ENCODE measurements at regions not wholly inside any gene's neighbourhood (a gene's known extent, or its start where the extent isn't known, plus 50 kb on each side); places are given as distances from the start of the nearest gene placed in this dataset.
"Not testable (repeated sequence)": the region's sequence is repeated elsewhere in the genome, so short reads cannot be mapped to it uniquely, and the experiment has no call there.

GRCh38 chr5:62212648-62213047 lies 93.4 kb upstream of the KIF2A start:
- no TSS peak for BruUV-seq (replicated peaks)
- CTCF ChIA-PET = no interaction called here
- Histone ChIP-seq H3K27ac (ENCODE audit: insufficient read depth, low read depth, low read length) (no peak overlapping the region), H3K9me1 (replicated peaks; ENCODE audit: control insufficient read depth, extremely low read depth, insufficient read depth, low read length) (no peaks in the 10 kb centered on the region), H3K79me2 (ENCODE audit: control insufficient read depth, insufficient read depth, low read length) (no peaks in the 10 kb centered on the region), H3K9me3 (replicated peaks; ENCODE audit: control insufficient read depth, insufficient read depth, low read length) (no peaks in the 10 kb centered on the region), H3K27me3 (ENCODE audit: control insufficient read depth in 2 of 2, insufficient read depth in 2 of 2, low read length in 2 of 2) (peaks cover 2 to 10% of the 10 kb centered on the region in 2 experiments), H3K9ac (replicated peaks; ENCODE audit: extremely low read depth, insufficient read depth, low read length) (no peak overlapping the region), H3K4me2 (ENCODE audit: insufficient read depth, low read length) (no peak overlapping the region), H2AFZ (ENCODE audit: low read depth, low read length) (no peak overlapping the region), H4K20me1 (replicated peaks; ENCODE audit: control insufficient read depth, extremely low read depth, insufficient read depth, low read length) (no peaks in the 10 kb centered on the region), H3K36me3 (ENCODE audit: control insufficient read depth in 2 of 2, extremely low read depth in 1 of 2, insufficient read depth in 2 of 2, low read length in 2 of 2) (no peaks in the 10 kb centered on the region), H3K4me1 (ENCODE audit: control insufficient read depth, extremely low read depth, insufficient read depth, low read length) (no peaks in the 10 kb centered on the region), H3K4me3 (replicated peaks in 1 of 3; ENCODE audit: insufficient read depth in 1 of 3, low read depth in 1 of 3, low read length in 3 of 3) (no peak overlapping the region)
- no peak for TF ChIP-seq POLR2A (IDR thresholded peaks at IDR 0.05; ENCODE audit: low read depth, low read length)
- no peak for TF ChIP-seq EZH2 (IDR thresholded peaks at IDR 0.05; ENCODE audit: borderline replicate concordance, low read depth, low read length, severe bottlenecking)
- intact Hi-C loops (cut with micrococcal nuclease) (no loop called here), dilution Hi-C loops (cut with MboI; ENCODE audit: extremely low pct_ligation_motif_present, low sequenced_read_pairs) (no loop called here)
- no peak for DNase-seq (ENCODE audit: low read depth, low spot score)
- no peak for FAIRE-seq
- POLR2A ChIA-PET = no interaction called here

GRCh38 chr5:62214701-62215100 lies 91.3 kb upstream of the KIF2A start:
- ChIA-PET POLR2A (no interaction called here), CTCF (no interaction called here)
- H3K9me1 ChIP-seq (replicated peaks; ENCODE audit: control insufficient read depth, extremely low read depth, insufficient read depth, low read length) = no peaks in the 10 kb centered on the region
- BruUV-seq (replicated peaks) = no TSS peak
- no peak overlapping the region for H3K9ac ChIP-seq (replicated peaks; ENCODE audit: extremely low read depth, insufficient read depth, low read length)
- intact Hi-C loops (cut with micrococcal nuclease) = no loop called here
- no peaks in the 10 kb centered on the region for H3K36me3 ChIP-seq (ENCODE audit: control insufficient read depth in 2 of 2, extremely low read depth in 1 of 2, insufficient read depth in 2 of 2, low read length in 2 of 2)
- H3K27ac ChIP-seq (ENCODE audit: insufficient read depth, low read depth, low read length) = no peak overlapping the region
- no peaks in the 10 kb centered on the region for H3K4me1 ChIP-seq (ENCODE audit: control insufficient read depth, extremely low read depth, insufficient read depth, low read length)
- no peaks in the 10 kb centered on the region for H4K20me1 ChIP-seq (replicated peaks; ENCODE audit: control insufficient read depth, extremely low read depth, insufficient read depth, low read length)
- dilution Hi-C loops (cut with MboI; ENCODE audit: extremely low pct_ligation_motif_present, low sequenced_read_pairs) = no loop called here
- no peak overlapping the region for H2AFZ ChIP-seq (ENCODE audit: low read depth, low read length)
- DNase-seq (ENCODE audit: low read depth, low spot score) = no peak
- no peaks in the 10 kb centered on the region for H3K9me3 ChIP-seq (replicated peaks; ENCODE audit: control insufficient read depth, insufficient read depth, low read length)
- no peak overlapping the region for H3K4me3 ChIP-seq (replicated peaks in 1 of 3; ENCODE audit: insufficient read depth in 1 of 3, low read depth in 1 of 3, low read length in 3 of 3)
- peaks cover 2 to 5% of the 10 kb centered on the region in 2 experiments for H3K27me3 ChIP-seq (ENCODE audit: control insufficient read depth in 2 of 2, insufficient read depth in 2 of 2, low read length in 2 of 2)
- no peaks in the 10 kb centered on the region for H3K79me2 ChIP-seq (ENCODE audit: control insufficient read depth, insufficient read depth, low read length)
- TF ChIP-seq POLR2AphosphoS5 (IDR thresholded peaks at IDR 0.05; ENCODE audit: insufficient read depth, low read depth, low read length) = no peak
- TF ChIP-seq CTCF (IDR thresholded peaks at IDR 0.05; ENCODE audit: extremely low read depth in 1 of 2, insufficient read depth in 1 of 2, low read depth in 1 of 2, low read length in 2 of 2) = no peak
- no peak for TF ChIP-seq POLR2A (IDR thresholded peaks at IDR 0.05; ENCODE audit: low read depth, low read length)
- TF ChIP-seq JUN (IDR thresholded peaks at IDR 0.05; ENCODE audit: borderline replicate concordance, insufficient read depth, insufficient read length, low read depth) = no peak
- no peak for TF ChIP-seq FOS (IDR thresholded peaks at IDR 0.05; ENCODE audit: borderline replicate concordance, insufficient read depth, low read length)
- TF ChIP-seq EZH2 (IDR thresholded peaks at IDR 0.05; ENCODE audit: borderline replicate concordance, low read depth, low read length, severe bottlenecking) = no peak
- TF ChIP-seq MAX (IDR thresholded peaks at IDR 0.05; ENCODE audit: insufficient read depth, insufficient read length) = no peak
- TF ChIP-seq MYC (IDR thresholded peaks at IDR 0.05; ENCODE audit: low read depth, low read length) = no peak
- no peak for TF ChIP-seq GATA2 (IDR thresholded peaks at IDR 0.05; ENCODE audit: insufficient read depth, insufficient read length, low read depth, low read length)
- FAIRE-seq = no peak
- H3K4me2 ChIP-seq (ENCODE audit: insufficient read depth, low read length) = no peak overlapping the region

GRCh38 chr5:62216603-62217002 lies 89.4 kb upstream of the KIF2A start:
- dilution Hi-C loops (cut with MboI; ENCODE audit: extremely low pct_ligation_motif_present, low sequenced_read_pairs); H3K79me2 ChIP-seq (ENCODE audit: control insufficient read depth, insufficient read depth, low read length); H3K9ac ChIP-seq (replicated peaks; ENCODE audit: extremely low read depth, insufficient read depth, low read length); FAIRE-seq; H4K20me1 ChIP-seq (replicated peaks; ENCODE audit: control insufficient read depth, extremely low read depth, insufficient read depth, low read length); BruUV-seq (replicated peaks); intact Hi-C loops (cut with micrococcal nuclease); H3K27ac ChIP-seq (ENCODE audit: insufficient read depth, low read depth, low read length); H2AFZ ChIP-seq (ENCODE audit: low read depth, low read length); H3K27me3 ChIP-seq (ENCODE audit: control insufficient read depth in 2 of 2, insufficient read depth in 2 of 2, low read length in 2 of 2); H3K9me1 ChIP-seq (replicated peaks; ENCODE audit: control insufficient read depth, extremely low read depth, insufficient read depth, low read length); H3K4me3 ChIP-seq (replicated peaks in 1 of 3; ENCODE audit: insufficient read depth in 1 of 3, low read depth in 1 of 3, low read length in 3 of 3); H3K4me1 ChIP-seq (ENCODE audit: control insufficient read depth, extremely low read depth, insufficient read depth, low read length); H3K36me3 ChIP-seq (ENCODE audit: control insufficient read depth in 2 of 2, extremely low read depth in 1 of 2, insufficient read depth in 2 of 2, low read length in 2 of 2); DNase-seq (ENCODE audit: low read depth, low spot score); POLR2A ChIA-PET; H3K4me2 ChIP-seq (ENCODE audit: insufficient read depth, low read length); CTCF ChIA-PET; H3K9me3 ChIP-seq (replicated peaks; ENCODE audit: control insufficient read depth, insufficient read depth, low read length): not testable (repeated sequence)
